WTC11 (cell line): ENCODE measurements at regions not wholly inside any gene's neighbourhood (a gene's known extent, or its start where the extent isn't known, plus 50 kb on each side); places are given as distances from the start of the nearest gene placed in this dataset.

Experiments used
- ATAC-seq: fragments of 200-7000 bp; cut with Tn5 transposase; 2 replicates; pipeline ENCODE4 v1.10.0; 2021; ENCODE audit warnings: mild to moderate bottlenecking, moderate library complexity
- CTCF ChIA-PET: fragments of 300-600 bp; sonication (Branson Sonifier 250); formaldehyde crosslinking; loops from one replicate; lab custom pipeline; 2021; ENCODE audit warnings: antibody characterized with exemption; lab: Charles Lee
- POLR2A ChIA-PET: fragments of 350-600 bp; sonication (Branson Sonifier 250); formaldehyde crosslinking; loops from one replicate; lab custom pipeline; 2021; ENCODE audit warnings: antibody characterized with exemption; lab: Charles Lee
- DNase-seq: peaks from one replicate; pipeline ENCODE4 v3.0.0; 2021; ENCODE audit warnings: low spot score
- H3K27ac Mint-ChIP-seq: 2 replicates; pipeline ENCODE4 v1.8.0; 2021; ENCODE audit warnings: mixed read lengths
- H3K27me3 Mint-ChIP-seq: 2 replicates; pipeline ENCODE4 v1.8.0; 2021; ENCODE audit warnings: low read depth, mild to moderate bottlenecking, moderate library complexity, mixed read lengths
- H3K36me3 Mint-ChIP-seq: 2 replicates; pipeline ENCODE4 v1.8.0; 2021; ENCODE audit warnings: mixed read lengths
- H3K4me1 Mint-ChIP-seq: 2 replicates; pipeline ENCODE4 v1.8.0; 2022; ENCODE audit warnings: mixed read lengths
- H3K4me3 Mint-ChIP-seq: 2 replicates; pipeline ENCODE4 v1.8.0; 2021; ENCODE audit warnings: mild to moderate bottlenecking, moderate library complexity, mixed read lengths
- H3K9me3 Mint-ChIP-seq: 2 replicates; pipeline ENCODE4 v1.8.0; 2021; ENCODE audit warnings: mixed read lengths
- AFF4 ChIP-seq: sonication (generic); formaldehyde crosslinking; IDR thresholded peaks from 2 replicates; pipeline ENCODE4 v1.8.1; 2023; ENCODE audit warnings: mild to moderate bottlenecking, missing genetic modification reagents, borderline replicate concordance
- ARID4B ChIP-seq: sonication (generic); formaldehyde crosslinking; IDR thresholded peaks from 2 replicates; pipeline ENCODE4 v1.8.0; 2023; ENCODE audit warnings: missing genetic modification reagents, mild to moderate bottlenecking, borderline replicate concordance
- ATF3 ChIP-seq: sonication (generic); formaldehyde crosslinking; conservative IDR thresholded peaks from 2 replicates; pipeline ENCODE4 v1.8.1; 2022; ENCODE audit warnings: mild to moderate bottlenecking, missing genetic modification reagents
- E2F5 ChIP-seq: sonication (generic); formaldehyde crosslinking; IDR thresholded peaks from 2 replicates; pipeline ENCODE4 v1.8.1; 2022; ENCODE audit warnings: mild to moderate bottlenecking, moderate library complexity, missing genetic modification reagents
- EMX1 ChIP-seq: fragments of 250-450 bp; sonication (Bioruptor Pico); IDR thresholded peaks from 2 replicates; pipeline ENCODE4 v1.8.0; 2021; ENCODE audit warnings: mild to moderate bottlenecking
- ETV6 ChIP-seq: sonication (generic); formaldehyde crosslinking; IDR thresholded peaks from 2 replicates; pipeline ENCODE4 v1.8.1; 2022; ENCODE audit warnings: mild to moderate bottlenecking, missing genetic modification reagents
- FOXP4 ChIP-seq: sonication (generic); formaldehyde crosslinking; IDR thresholded peaks from 2 replicates; pipeline ENCODE4 v1.8.0; 2022; ENCODE audit warnings: mild to moderate bottlenecking, missing genetic modification reagents
- GABPB1 ChIP-seq: sonication (generic); formaldehyde crosslinking; IDR thresholded peaks from 2 replicates; pipeline ENCODE4 v1.8.1; 2023; ENCODE audit warnings: mild to moderate bottlenecking, missing genetic modification reagents
- IRF1 ChIP-seq: sonication (generic); formaldehyde crosslinking; IDR thresholded peaks from 2 replicates; pipeline ENCODE4 v1.8.0; 2023; ENCODE audit warnings: missing genetic modification reagents
- PRDM15 ChIP-seq: sonication (generic); formaldehyde crosslinking; IDR thresholded peaks from 2 replicates; pipeline ENCODE4 v1.8.0; 2022; ENCODE audit warnings: missing genetic modification reagents
- PRRX2 ChIP-seq: fragments of 250-450 bp; sonication (Bioruptor Pico); IDR thresholded peaks from 2 replicates; pipeline ENCODE4 v1.8.0; 2021; ENCODE audit warnings: mild to moderate bottlenecking
- STAT6 ChIP-seq: sonication (generic); formaldehyde crosslinking; conservative IDR thresholded peaks from 2 replicates; pipeline ENCODE4 v1.8.1; 2023; ENCODE audit warnings: mild to moderate bottlenecking, low read depth, missing genetic modification reagents, moderate library complexity
- ZNF121 ChIP-seq: sonication (generic); formaldehyde crosslinking; IDR thresholded peaks from 2 replicates; pipeline ENCODE4 v1.8.0; 2023; ENCODE audit warnings: missing genetic modification reagents
- ZNF138 ChIP-seq: sonication (generic); formaldehyde crosslinking; conservative IDR thresholded peaks from 2 replicates; pipeline ENCODE4 v1.8.1; 2022; ENCODE audit warnings: mild to moderate bottlenecking, moderate library complexity, missing genetic modification reagents
- ZNF396 ChIP-seq: fragments of 250-450 bp; sonication (Bioruptor Pico); IDR thresholded peaks from 2 replicates; pipeline ENCODE4 v1.8.0; 2021; ENCODE audit warnings: mild to moderate bottlenecking, moderate library complexity, borderline replicate concordance
- ZSCAN18 ChIP-seq: fragments of 250-450 bp; sonication (Bioruptor Pico); IDR thresholded peaks from 2 replicates; pipeline ENCODE4 v2.1.2; 2022; ENCODE audit warnings: mild to moderate bottlenecking, moderate library complexity

- no peaks in the 10 kb centered on the region for H3K27me3 Mint-ChIP-seq
- H3K27ac Mint-ChIP-seq = no peak overlapping the region
- no peaks in the 10 kb centered on the region for H3K36me3 Mint-ChIP-seq
- POLR2A ChIA-PET = interaction anchor here (0.6 to 0.7 kb wide), 3 partner anchors 13 to 356 kb away, joined by 3 to 10 read pairs (median 5); no protein-coding TSS in a partner anchor
- CTCF ChIA-PET = interaction anchor here (0.6 to 1.3 kb wide), 3 partner anchors 45 to 411 kb away, joined by 3 to 4 read pairs (median 3); no protein-coding TSS in a partner anchor
- ATAC-seq (no peak), DNase-seq (no peak)
- H3K4me1 Mint-ChIP-seq = peaks cover 25% of the 10 kb centered on the region
- no peak overlapping the region for H3K4me3 Mint-ChIP-seq
- no peaks in the 10 kb centered on the region for H3K9me3 Mint-ChIP-seq
- TF ChIP-seq FOXP4 (CRISPR knock-in tag) (no peak), EMX1 (CRISPR knock-in tag) (no peak), STAT6 (CRISPR knock-in tag) (no peak), ZSCAN18 (CRISPR knock-in tag) (no peak), E2F5 (CRISPR knock-in tag) (no peak), ZNF138 (CRISPR knock-in tag) (no peak), GABPB1 (CRISPR knock-in tag) (no peak), IRF1 (CRISPR knock-in tag) (no peak), ARID4B (CRISPR knock-in tag) (no peak), PRDM15 (no peak), PRRX2 (CRISPR knock-in tag) (no peak), ZNF396 (CRISPR knock-in tag) (no peak), ATF3 (CRISPR knock-in tag) (no peak), ZNF121 (CRISPR knock-in tag) (no peak), AFF4 (CRISPR knock-in tag) (no peak), ETV6 (CRISPR knock-in tag) (no peak)
These were observed 163.6 kb upstream of the TMPO start for GRCh38 chr12:98351784-98352183.
